Effector memory CD8-positive, alpha-beta T cell (primary cell): ENCODE measurements at regions not wholly inside any gene's neighbourhood (a gene's known extent, or its start where the extent isn't known, plus 50 kb on each side); places are given as distances from the start of the nearest gene placed in this dataset.

Source experiments
- ATAC-seq: fragments of 150-1000 bp; cut with Tn5 transposase; replicated peaks from 2 replicates; pipeline ENCODE4 v1.10.0; 2021; ENCODE audit warnings: mild to moderate bottlenecking, moderate library complexity
- DNase-seq, 3 experiments: peaks; one replicate each; pipeline ENCODE4 v3.0.0; 2021
- H3K27ac Mint-ChIP-seq, 2 donors: one replicate each; pipeline ENCODE4 v1.8.0; 2022; ENCODE audit warnings: mild to moderate bottlenecking in 2 of 2, mixed read lengths in 2 of 2, moderate library complexity in 2 of 2
- H3K27me3 Mint-ChIP-seq, 2 donors: one replicate each; pipeline ENCODE4 v1.8.0; 2022; ENCODE audit warnings: mixed read lengths in 2 of 2
- H3K36me3 Mint-ChIP-seq: one replicate; pipeline ENCODE4 v1.8.0; 2022; ENCODE audit warnings: mild to moderate bottlenecking, moderate library complexity, mixed read lengths; ENCODE audit not compliant: insufficient read depth
- H3K4me1 Mint-ChIP-seq, 2 donors: one replicate each; pipeline ENCODE4 v1.8.0; 2022; ENCODE audit warnings: low read depth in 2 of 2, mixed read lengths in 2 of 2
- H3K4me3 Mint-ChIP-seq, 2 donors: one replicate each; pipeline ENCODE4 v1.8.0; 2022; ENCODE audit warnings: mild to moderate bottlenecking in 2 of 2, mixed read lengths in 2 of 2, moderate library complexity in 2 of 2
- H3K9me3 Mint-ChIP-seq, 2 donors: one replicate each; pipeline ENCODE4 v1.8.0; 2022; ENCODE audit warnings: mixed read lengths in 2 of 2

- DNase-seq = no peak
- H3K4me1 Mint-ChIP-seq = no peaks in the 10 kb centered on the region
- no peaks in the 10 kb centered on the region for H3K36me3 Mint-ChIP-seq
- no peak for ATAC-seq
- no peak overlapping the region for H3K4me3 Mint-ChIP-seq
- H3K27me3 Mint-ChIP-seq = no peaks in the 10 kb centered on the region
- H3K9me3 Mint-ChIP-seq = peaks cover 0 to 7% of the 10 kb centered on the region in 2 donors
- H3K27ac Mint-ChIP-seq = no peak overlapping the region
Measured at GRCh38 chr13:103405297-103405696, 339.1 kb upstream of the SLC10A2 start.

- no peak overlapping the region for H3K27ac Mint-ChIP-seq
- no peak overlapping the region for H3K4me3 Mint-ChIP-seq
- no peaks in the 10 kb centered on the region for H3K27me3 Mint-ChIP-seq
- DNase-seq (no peak), ATAC-seq (no peak)
- H3K9me3 Mint-ChIP-seq = peaks cover 0 to 9% of the 10 kb centered on the region in 2 donors
- H3K36me3 Mint-ChIP-seq = no peaks in the 10 kb centered on the region
- no peaks in the 10 kb centered on the region for H3K4me1 Mint-ChIP-seq
Measured at GRCh38 chr13:103403814-103404213, 337.6 kb upstream of the SLC10A2 start.

GRCh38 chr13:103403148-103403740 lies 337.0 kb upstream of the SLC10A2 start:
- no peak overlapping the region for H3K4me3 Mint-ChIP-seq
- peaks cover 0 to 9% of the 10 kb centered on the region in 2 donors for H3K9me3 Mint-ChIP-seq
- no peaks in the 10 kb centered on the region for H3K27me3 Mint-ChIP-seq
- ATAC-seq (no peak), DNase-seq (no peak)
- H3K4me1 Mint-ChIP-seq = no peaks in the 10 kb centered on the region
- H3K27ac Mint-ChIP-seq = no peak overlapping the region
- H3K36me3 Mint-ChIP-seq = no peaks in the 10 kb centered on the region

GRCh38 chr13:103395139-103395538 lies 328.9 kb upstream of the SLC10A2 start:
- H3K4me1 Mint-ChIP-seq = no peaks in the 10 kb centered on the region
- no peak overlapping the region for H3K4me3 Mint-ChIP-seq
- H3K27me3 Mint-ChIP-seq = no peaks in the 10 kb centered on the region
- H3K9me3 Mint-ChIP-seq = peaks cover 0 to 3% of the 10 kb centered on the region in 2 donors
- no peaks in the 10 kb centered on the region for H3K36me3 Mint-ChIP-seq
- H3K27ac Mint-ChIP-seq = no peak overlapping the region
- no peak for ATAC-seq
- no peak for DNase-seq

GRCh38 chr13:103394618-103395017 lies 328.4 kb upstream of the SLC10A2 start:
- H3K27me3 Mint-ChIP-seq = no peaks in the 10 kb centered on the region
- no peaks in the 10 kb centered on the region for H3K36me3 Mint-ChIP-seq
- DNase-seq (no peak), ATAC-seq (no peak)
- no peaks in the 10 kb centered on the region for H3K4me1 Mint-ChIP-seq
- H3K27ac Mint-ChIP-seq = no peak overlapping the region
- peaks cover 0 to 3% of the 10 kb centered on the region in 2 donors for H3K9me3 Mint-ChIP-seq
- no peak overlapping the region for H3K4me3 Mint-ChIP-seq

GRCh38 chr13:103391936-103392335 lies 325.7 kb upstream of the SLC10A2 start:
- Mint-ChIP-seq H3K27me3 (no peaks in the 10 kb centered on the region), H3K27ac (no peak overlapping the region)

GRCh38 chr13:103388839-103389238 lies 322.6 kb upstream of the SLC10A2 start:
- H3K4me1 Mint-ChIP-seq = no peaks in the 10 kb centered on the region
- H3K27me3 Mint-ChIP-seq = no peaks in the 10 kb centered on the region
- no peak overlapping the region for H3K27ac Mint-ChIP-seq
- H3K9me3 Mint-ChIP-seq = peaks cover 0 to 1% of the 10 kb centered on the region in 2 donors
- H3K4me3 Mint-ChIP-seq = no peak overlapping the region
- DNase-seq (no peak), ATAC-seq (no peak)
- no peaks in the 10 kb centered on the region for H3K36me3 Mint-ChIP-seq

More at GRCh38 chr13:103391936-103392335, 325.7 kb upstream of the SLC10A2 start:
- H3K4me3 Mint-ChIP-seq = no peak overlapping the region
- no peaks in the 10 kb centered on the region for H3K36me3 Mint-ChIP-seq
- DNase-seq (no peak), ATAC-seq (no peak)
- H3K4me1 Mint-ChIP-seq = no peaks in the 10 kb centered on the region
- H3K9me3 Mint-ChIP-seq = peaks cover 0 to 1% of the 10 kb centered on the region in 2 donors

GRCh38 chr13:103386341-103386740 lies 320.1 kb upstream of the SLC10A2 start:
- H3K36me3 Mint-ChIP-seq = no peaks in the 10 kb centered on the region
- DNase-seq (no peak), ATAC-seq (no peak)
- no peaks in the 10 kb centered on the region for H3K4me1 Mint-ChIP-seq
- no peak overlapping the region for H3K27ac Mint-ChIP-seq
- H3K9me3 Mint-ChIP-seq = peaks cover 1 to 6% of the 10 kb centered on the region in 2 donors
- no peak overlapping the region for H3K4me3 Mint-ChIP-seq
- H3K27me3 Mint-ChIP-seq = no peaks in the 10 kb centered on the region

GRCh38 chr13:103373916-103374315 lies 307.7 kb upstream of the SLC10A2 start:
- DNase-seq (no peak), ATAC-seq (no peak)
- Mint-ChIP-seq H3K27ac (no peak overlapping the region), H3K27me3 (no peaks in the 10 kb centered on the region), H3K36me3 (no peaks in the 10 kb centered on the region), H3K9me3 (peaks cover 9 to 13% of the 10 kb centered on the region in 2 donors), H3K4me3 (no peak overlapping the region), H3K4me1 (no peaks in the 10 kb centered on the region)

- no peaks in the 10 kb centered on the region for H3K27me3 Mint-ChIP-seq
- H3K9me3 Mint-ChIP-seq = peaks cover 0 to 7% of the 10 kb centered on the region in 2 donors
- H3K4me1 Mint-ChIP-seq = no peaks in the 10 kb centered on the region
- no peak overlapping the region for H3K27ac Mint-ChIP-seq
- no peak overlapping the region for H3K4me3 Mint-ChIP-seq
- no peak for DNase-seq
- ATAC-seq = no peak
- H3K36me3 Mint-ChIP-seq = no peaks in the 10 kb centered on the region
Measured at GRCh38 chr13:103371271-103371670, 305.1 kb upstream of the SLC10A2 start.

GRCh38 chr13:103370790-103371189 lies 304.6 kb upstream of the SLC10A2 start:
- H3K27me3 Mint-ChIP-seq = no peaks in the 10 kb centered on the region
- H3K9me3 Mint-ChIP-seq = peaks cover 0 to 5% of the 10 kb centered on the region in 2 donors
- H3K27ac Mint-ChIP-seq = no peak overlapping the region
- H3K36me3 Mint-ChIP-seq = no peaks in the 10 kb centered on the region
- H3K4me3 Mint-ChIP-seq = no peak overlapping the region
- no peaks in the 10 kb centered on the region for H3K4me1 Mint-ChIP-seq
- DNase-seq = no peak
- ATAC-seq = no peak

- no peak overlapping the region for H3K27ac Mint-ChIP-seq
- no peaks in the 10 kb centered on the region for H3K36me3 Mint-ChIP-seq
- H3K27me3 Mint-ChIP-seq = no peaks in the 10 kb centered on the region
- no peak for ATAC-seq
- peaks cover 6 to 10% of the 10 kb centered on the region in 2 donors for H3K9me3 Mint-ChIP-seq
- no peaks in the 10 kb centered on the region for H3K4me1 Mint-ChIP-seq
- DNase-seq = no peak
- H3K4me3 Mint-ChIP-seq = no peak overlapping the region
Measured at GRCh38 chr13:103358255-103358932, 292.2 kb upstream of the SLC10A2 start.

GRCh38 chr13:103356226-103356864 lies 290.1 kb upstream of the SLC10A2 start:
- H3K9me3 Mint-ChIP-seq = peaks cover 6 to 10% of the 10 kb centered on the region in 2 donors
- no peak overlapping the region for H3K27ac Mint-ChIP-seq
- ATAC-seq (no peak), DNase-seq (no peak)
- H3K4me1 Mint-ChIP-seq = no peaks in the 10 kb centered on the region
- H3K36me3 Mint-ChIP-seq = no peaks in the 10 kb centered on the region
- no peak overlapping the region for H3K4me3 Mint-ChIP-seq
- no peaks in the 10 kb centered on the region for H3K27me3 Mint-ChIP-seq

GRCh38 chr13:103354171-103354570 lies 288.0 kb upstream of the SLC10A2 start:
- Mint-ChIP-seq H3K4me1 (no peaks in the 10 kb centered on the region), H3K36me3 (no peaks in the 10 kb centered on the region), H3K27ac (no peak overlapping the region), H3K27me3 (no peaks in the 10 kb centered on the region), H3K9me3 (peaks cover 2 to 10% of the 10 kb centered on the region in 2 donors), H3K4me3 (no peak overlapping the region)
- no peak for ATAC-seq
- DNase-seq = no peak
